ENCODE measurements at regions not wholly inside any gene's neighbourhood (a gene's known extent, or its start where the extent isn't known, plus 50 kb on each side); places are given as distances from the start of the nearest gene placed in this dataset.

- Mint-ChIP-seq H3K27ac (no peak overlapping the region), H3K9me3 (0 out of 2 replicates have a peak, but pooled peaks cover 2% of the 10 kb centered on the region)
These were observed 244.2 kb upstream of the USP15 start for GRCh38 chr12:62016021-62016420.

More at GRCh38 chr12:62016021-62016420, 244.2 kb upstream of the USP15 start:
- TF ChIP-seq TCF7 (CRISPR knock-in tag; IDR thresholded peaks at IDR 0.05; ENCODE audit: low read depth) = no peak
- TF ChIP-seq CTCF (IDR thresholded peaks at IDR 0.05) = no peak
- no peak for TF ChIP-seq ATF3 (CRISPR knock-in tag; conservative IDR thresholded peaks at IDR 0.05)
- TF ChIP-seq CBFB (CRISPR knock-in tag; IDR thresholded peaks at IDR 0.05; ENCODE audit: low read depth) = no peak
- TF ChIP-seq ZNF121 (CRISPR knock-in tag; IDR thresholded peaks at IDR 0.05) = no peak
- no peak for TF ChIP-seq FOXP1 (CRISPR knock-in tag; IDR thresholded peaks at IDR 0.05; ENCODE audit: borderline replicate concordance)
- TF ChIP-seq HMGXB4 (CRISPR knock-in tag; IDR thresholded peaks at IDR 0.05) = no peak
- TF ChIP-seq RELA (CRISPR knock-in tag; IDR thresholded peaks at IDR 0.05; ENCODE audit: borderline replicate concordance) = no peak
- TF ChIP-seq NFATC4 (CRISPR knock-in tag; IDR thresholded peaks at IDR 0.05) = no peak
- TF ChIP-seq ZMAT4 (CRISPR knock-in tag; IDR thresholded peaks at IDR 0.05) = no peak
- no peak for TF ChIP-seq ZNF138 (CRISPR knock-in tag; conservative IDR thresholded peaks at IDR 0.05)
- no peak for TF ChIP-seq AFF4 (CRISPR knock-in tag; IDR thresholded peaks at IDR 0.05; ENCODE audit: borderline replicate concordance)
- TF ChIP-seq E2F4 (CRISPR knock-in tag; IDR thresholded peaks at IDR 0.05; ENCODE audit: borderline replicate concordance, low read depth) = no peak
- no peak for TF ChIP-seq NR3C1 (CRISPR knock-in tag; conservative IDR thresholded peaks at IDR 0.05; ENCODE audit: low read depth)
- TF ChIP-seq ATF2 (CRISPR knock-in tag; IDR thresholded peaks at IDR 0.05; ENCODE audit: borderline replicate concordance, low read depth) = no peak
- TF ChIP-seq E2F5 (CRISPR knock-in tag; IDR thresholded peaks at IDR 0.05) = no peak
- TF ChIP-seq SMAD3 (CRISPR knock-in tag; IDR thresholded peaks at IDR 0.05; ENCODE audit: borderline replicate concordance) = no peak
- DNase-seq (ENCODE audit: low spot score) (no peak), ATAC-seq (no peak)
- no peaks in the 10 kb centered on the region for H3K36me3 Mint-ChIP-seq
- POLR2A ChIA-PET = no interaction called here
- no peaks in the 10 kb centered on the region for H3K27me3 Mint-ChIP-seq (ENCODE audit: low read depth)
- CTCF ChIA-PET = interaction anchor here (1.1 kb wide), 1 partner anchor 108 kb away, joined by 4 read pairs; no protein-coding TSS in a partner anchor
- no peaks in the 10 kb centered on the region for H3K4me1 Mint-ChIP-seq
- H3K4me3 Mint-ChIP-seq = no peak overlapping the region
